HepG2 (cell line): ENCODE measurements at regions not wholly inside any gene's neighbourhood (a gene's known extent, or its start where the extent isn't known, plus 50 kb on each side); places are given as distances from the start of the nearest gene placed in this dataset.

ENCODE experiments used
- MAF1 ChIP-seq: sonication (generic); formaldehyde crosslinking; IDR thresholded peaks from 2 replicates; pipeline ENCODE4 v1.5.0; 2020; ENCODE audit warnings: missing genetic modification reagents, borderline replicate concordance
- PLRG1 ChIP-seq: fragments of 450-650 bp; conservative IDR thresholded peaks from 2 replicates; pipeline ENCODE4 v1.6.1; 2016
- SCMH1 ChIP-seq: sonication (generic); formaldehyde crosslinking; IDR thresholded peaks from 2 replicates; pipeline ENCODE4 v1.9.0; 2021; ENCODE audit warnings: missing genetic modification reagents, mild to moderate bottlenecking, borderline replicate concordance
- ZBTB7A ChIP-seq: sonication (generic); formaldehyde crosslinking; IDR thresholded peaks from 2 replicates; pipeline ENCODE4 v1.8.0; 2022; ENCODE audit warnings: mild to moderate bottlenecking, missing genetic modification reagents
- ZNF816 ChIP-seq: sonication (generic); formaldehyde crosslinking; IDR thresholded peaks from 2 replicates; pipeline ENCODE4 v1.8.0; 2022; ENCODE audit warnings: missing genetic modification reagents, mild to moderate bottlenecking, borderline replicate concordance
- TF ChIP-seq, protein P1 (sequence below): sonication (generic); formaldehyde crosslinking; IDR thresholded peaks from 2 replicates; pipeline ENCODE4 v1.4.0; 2020; ENCODE audit warnings: missing genetic modification reagents
- TF ChIP-seq, protein P2 (sequence below): sonication (generic); formaldehyde crosslinking; IDR thresholded peaks from 2 replicates; pipeline ENCODE4 v1.5.1; 2020; ENCODE audit warnings: mild to moderate bottlenecking, missing genetic modification reagents, moderate library complexity
- TF ChIP-seq, protein P3 (sequence below): sonication (generic); formaldehyde crosslinking; IDR thresholded peaks from 2 replicates; pipeline ENCODE4 v1.5.1; 2020; ENCODE audit warnings: mild to moderate bottlenecking, moderate library complexity, missing genetic modification reagents

GRCh38 chr2:175251425-175252041 lies 70.0 kb upstream of the ATP5MC3 start (continued):
- TF ChIP-seq, protein P1, sequence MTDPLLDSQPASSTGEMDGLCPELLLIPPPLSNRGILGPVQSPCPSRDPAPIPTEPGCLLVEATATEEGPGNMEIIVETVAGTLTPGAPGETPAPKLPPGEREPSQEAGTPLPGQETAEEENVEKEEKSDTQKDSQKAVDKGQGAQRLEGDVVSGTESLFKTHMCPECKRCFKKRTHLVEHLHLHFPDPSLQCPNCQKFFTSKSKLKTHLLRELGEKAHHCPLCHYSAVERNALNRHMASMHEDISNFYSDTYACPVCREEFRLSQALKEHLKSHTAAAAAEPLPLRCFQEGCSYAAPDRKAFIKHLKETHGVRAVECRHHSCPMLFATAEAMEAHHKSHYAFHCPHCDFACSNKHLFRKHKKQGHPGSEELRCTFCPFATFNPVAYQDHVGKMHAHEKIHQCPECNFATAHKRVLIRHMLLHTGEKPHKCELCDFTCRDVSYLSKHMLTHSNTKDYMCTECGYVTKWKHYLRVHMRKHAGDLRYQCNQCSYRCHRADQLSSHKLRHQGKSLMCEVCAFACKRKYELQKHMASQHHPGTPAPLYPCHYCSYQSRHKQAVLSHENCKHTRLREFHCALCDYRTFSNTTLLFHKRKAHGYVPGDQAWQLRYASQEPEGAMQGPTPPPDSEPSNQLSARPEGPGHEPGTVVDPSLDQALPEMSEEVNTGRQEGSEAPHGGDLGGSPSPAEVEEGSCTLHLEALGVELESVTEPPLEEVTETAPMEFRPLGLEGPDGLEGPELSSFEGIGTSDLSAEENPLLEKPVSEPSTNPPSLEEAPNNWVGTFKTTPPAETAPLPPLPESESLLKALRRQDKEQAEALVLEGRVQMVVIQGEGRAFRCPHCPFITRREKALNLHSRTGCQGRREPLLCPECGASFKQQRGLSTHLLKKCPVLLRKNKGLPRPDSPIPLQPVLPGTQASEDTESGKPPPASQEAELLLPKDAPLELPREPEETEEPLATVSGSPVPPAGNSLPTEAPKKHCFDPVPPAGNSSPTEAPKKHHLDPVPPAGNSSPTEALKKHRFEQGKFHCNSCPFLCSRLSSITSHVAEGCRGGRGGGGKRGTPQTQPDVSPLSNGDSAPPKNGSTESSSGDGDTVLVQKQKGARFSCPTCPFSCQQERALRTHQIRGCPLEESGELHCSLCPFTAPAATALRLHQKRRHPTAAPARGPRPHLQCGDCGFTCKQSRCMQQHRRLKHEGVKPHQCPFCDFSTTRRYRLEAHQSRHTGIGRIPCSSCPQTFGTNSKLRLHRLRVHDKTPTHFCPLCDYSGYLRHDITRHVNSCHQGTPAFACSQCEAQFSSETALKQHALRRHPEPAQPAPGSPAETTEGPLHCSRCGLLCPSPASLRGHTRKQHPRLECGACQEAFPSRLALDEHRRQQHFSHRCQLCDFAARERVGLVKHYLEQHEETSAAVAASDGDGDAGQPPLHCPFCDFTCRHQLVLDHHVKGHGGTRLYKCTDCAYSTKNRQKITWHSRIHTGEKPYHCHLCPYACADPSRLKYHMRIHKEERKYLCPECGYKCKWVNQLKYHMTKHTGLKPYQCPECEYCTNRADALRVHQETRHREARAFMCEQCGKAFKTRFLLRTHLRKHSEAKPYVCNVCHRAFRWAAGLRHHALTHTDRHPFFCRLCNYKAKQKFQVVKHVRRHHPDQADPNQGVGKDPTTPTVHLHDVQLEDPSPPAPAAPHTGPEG (CRISPR knock-in tag): no peak
- TF ChIP-seq SCMH1 (CRISPR knock-in tag) (no peak), MAF1 (CRISPR knock-in tag) (no peak), ZNF816 (CRISPR knock-in tag) (no peak), PLRG1 (no peak), ZBTB7A (no peak)
- TF ChIP-seq, protein P2, sequence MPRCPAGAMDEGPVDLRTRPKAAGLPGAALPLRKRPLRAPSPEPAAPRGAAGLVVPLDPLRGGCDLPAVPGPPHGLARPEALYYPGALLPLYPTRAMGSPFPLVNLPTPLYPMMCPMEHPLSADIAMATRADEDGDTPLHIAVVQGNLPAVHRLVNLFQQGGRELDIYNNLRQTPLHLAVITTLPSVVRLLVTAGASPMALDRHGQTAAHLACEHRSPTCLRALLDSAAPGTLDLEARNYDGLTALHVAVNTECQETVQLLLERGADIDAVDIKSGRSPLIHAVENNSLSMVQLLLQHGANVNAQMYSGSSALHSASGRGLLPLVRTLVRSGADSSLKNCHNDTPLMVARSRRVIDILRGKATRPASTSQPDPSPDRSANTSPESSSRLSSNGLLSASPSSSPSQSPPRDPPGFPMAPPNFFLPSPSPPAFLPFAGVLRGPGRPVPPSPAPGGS (CRISPR knock-in tag): no peak
- TF ChIP-seq, protein P3, sequence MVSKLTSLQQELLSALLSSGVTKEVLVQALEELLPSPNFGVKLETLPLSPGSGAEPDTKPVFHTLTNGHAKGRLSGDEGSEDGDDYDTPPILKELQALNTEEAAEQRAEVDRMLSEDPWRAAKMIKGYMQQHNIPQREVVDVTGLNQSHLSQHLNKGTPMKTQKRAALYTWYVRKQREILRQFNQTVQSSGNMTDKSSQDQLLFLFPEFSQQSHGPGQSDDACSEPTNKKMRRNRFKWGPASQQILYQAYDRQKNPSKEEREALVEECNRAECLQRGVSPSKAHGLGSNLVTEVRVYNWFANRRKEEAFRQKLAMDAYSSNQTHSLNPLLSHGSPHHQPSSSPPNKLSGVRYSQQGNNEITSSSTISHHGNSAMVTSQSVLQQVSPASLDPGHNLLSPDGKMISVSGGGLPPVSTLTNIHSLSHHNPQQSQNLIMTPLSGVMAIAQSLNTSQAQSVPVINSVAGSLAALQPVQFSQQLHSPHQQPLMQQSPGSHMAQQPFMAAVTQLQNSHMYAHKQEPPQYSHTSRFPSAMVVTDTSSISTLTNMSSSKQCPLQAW (CRISPR knock-in tag): no peak
